ENCODE measurements at regions not wholly inside any gene's neighbourhood (a gene's known extent, or its start where the extent isn't known, plus 50 kb on each side); places are given as distances from the start of the nearest gene placed in this dataset.
"Not testable (repeated sequence)": the region's sequence is repeated elsewhere in the genome, so short reads cannot be mapped to it uniquely, and the experiment has no call there.

- TF ChIP-seq, protein P1, sequence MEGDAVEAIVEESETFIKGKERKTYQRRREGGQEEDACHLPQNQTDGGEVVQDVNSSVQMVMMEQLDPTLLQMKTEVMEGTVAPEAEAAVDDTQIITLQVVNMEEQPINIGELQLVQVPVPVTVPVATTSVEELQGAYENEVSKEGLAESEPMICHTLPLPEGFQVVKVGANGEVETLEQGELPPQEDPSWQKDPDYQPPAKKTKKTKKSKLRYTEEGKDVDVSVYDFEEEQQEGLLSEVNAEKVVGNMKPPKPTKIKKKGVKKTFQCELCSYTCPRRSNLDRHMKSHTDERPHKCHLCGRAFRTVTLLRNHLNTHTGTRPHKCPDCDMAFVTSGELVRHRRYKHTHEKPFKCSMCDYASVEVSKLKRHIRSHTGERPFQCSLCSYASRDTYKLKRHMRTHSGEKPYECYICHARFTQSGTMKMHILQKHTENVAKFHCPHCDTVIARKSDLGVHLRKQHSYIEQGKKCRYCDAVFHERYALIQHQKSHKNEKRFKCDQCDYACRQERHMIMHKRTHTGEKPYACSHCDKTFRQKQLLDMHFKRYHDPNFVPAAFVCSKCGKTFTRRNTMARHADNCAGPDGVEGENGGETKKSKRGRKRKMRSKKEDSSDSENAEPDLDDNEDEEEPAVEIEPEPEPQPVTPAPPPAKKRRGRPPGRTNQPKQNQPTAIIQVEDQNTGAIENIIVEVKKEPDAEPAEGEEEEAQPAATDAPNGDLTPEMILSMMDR (IDR thresholded peaks at IDR 0.05; ENCODE audit: insufficient read depth, low read length, poor library complexity, severe bottlenecking) = no peak
- DNase-seq (ENCODE audit: extremely low read depth, insufficient read length) = no peak
- no peaks in the 10 kb centered on the region for H3K27me3 ChIP-seq (replicated peaks; ENCODE audit: control insufficient read depth, insufficient read depth, low read length)
- no peak overlapping the region for H3K4me3 ChIP-seq (replicated peaks; ENCODE audit: low read depth, low read length)
- no peaks in the 10 kb centered on the region for H3K36me3 ChIP-seq (ENCODE audit: control insufficient read depth, insufficient read depth, low read length)
Observed at GRCh38 chr1:200294241-200294640, 115.6 kb downstream of the ZNF281 start.

- TF ChIP-seq, protein P1 (IDR thresholded peaks at IDR 0.05; ENCODE audit: insufficient read depth, low read length, poor library complexity, severe bottlenecking) = no peak
- no peaks in the 10 kb centered on the region for H3K36me3 ChIP-seq (ENCODE audit: control insufficient read depth, insufficient read depth, low read length)
Observed at GRCh38 chr1:200292699-200293098, 117.1 kb downstream of the ZNF281 start.

GRCh38 chr1:200291106-200291505, 118.7 kb downstream of the ZNF281 start:
- Histone ChIP-seq H3K4me3 (replicated peaks; ENCODE audit: low read depth, low read length) (no peak overlapping the region), H3K27me3 (replicated peaks; ENCODE audit: control insufficient read depth, insufficient read depth, low read length) (no peaks in the 10 kb centered on the region), H3K36me3 (ENCODE audit: control insufficient read depth, insufficient read depth, low read length) (no peaks in the 10 kb centered on the region)
- DNase-seq (ENCODE audit: extremely low read depth, insufficient read length) = no peak
- TF ChIP-seq, protein P1 (IDR thresholded peaks at IDR 0.05; ENCODE audit: insufficient read depth, low read length, poor library complexity, severe bottlenecking) = no peak

More at GRCh38 chr1:200292699-200293098, 117.1 kb downstream of the ZNF281 start:
- Histone ChIP-seq H3K27me3 (replicated peaks; ENCODE audit: control insufficient read depth, insufficient read depth, low read length) (no peaks in the 10 kb centered on the region), H3K4me3 (replicated peaks; ENCODE audit: low read depth, low read length) (no peak overlapping the region)
- no peak for DNase-seq (ENCODE audit: extremely low read depth, insufficient read length)

GRCh38 chr1:200290010-200290685, 119.7 kb downstream of the ZNF281 start:
- Histone ChIP-seq H3K36me3 (ENCODE audit: control insufficient read depth, insufficient read depth, low read length) (no peaks in the 10 kb centered on the region), H3K27me3 (replicated peaks; ENCODE audit: control insufficient read depth, insufficient read depth, low read length) (no peaks in the 10 kb centered on the region), H3K4me3 (replicated peaks; ENCODE audit: low read depth, low read length) (no peak overlapping the region)
- TF ChIP-seq, protein P1 (IDR thresholded peaks at IDR 0.05; ENCODE audit: insufficient read depth, low read length, poor library complexity, severe bottlenecking) = no peak
- no peak for DNase-seq (ENCODE audit: extremely low read depth, insufficient read length)

GRCh38 chr1:200288226-200288625, 121.6 kb downstream of the ZNF281 start:
- Histone ChIP-seq H3K36me3 (ENCODE audit: control insufficient read depth, insufficient read depth, low read length) (no peaks in the 10 kb centered on the region), H3K4me3 (replicated peaks; ENCODE audit: low read depth, low read length) (no peak overlapping the region), H3K27me3 (replicated peaks; ENCODE audit: control insufficient read depth, insufficient read depth, low read length) (no peaks in the 10 kb centered on the region)
- no peak for DNase-seq (ENCODE audit: extremely low read depth, insufficient read length)
- TF ChIP-seq, protein P1 (IDR thresholded peaks at IDR 0.05; ENCODE audit: insufficient read depth, low read length, poor library complexity, severe bottlenecking) = no peak

DNA sequence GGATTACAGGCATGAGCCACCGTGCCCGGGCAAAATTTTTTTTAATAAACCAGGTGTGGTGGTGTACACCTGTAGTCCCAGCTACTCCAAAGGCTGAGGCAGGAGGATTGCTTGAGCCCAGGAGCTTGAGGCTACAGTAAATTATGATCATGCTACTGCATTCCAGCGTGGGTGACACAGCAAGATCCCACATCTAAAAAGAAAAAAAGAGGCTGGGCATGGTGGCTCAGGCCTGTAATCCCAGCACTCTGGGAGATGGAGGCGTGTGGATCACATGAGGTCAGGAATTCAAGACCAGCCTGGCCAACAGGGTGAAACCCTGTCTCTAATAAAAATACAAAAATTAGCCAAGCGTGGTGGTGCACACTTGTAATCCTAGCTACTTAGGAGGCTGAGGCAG, 125.6 kb downstream of the ZNF281 start:
- H3K4me3 ChIP-seq (replicated peaks; ENCODE audit: low read depth, low read length); DNase-seq (ENCODE audit: extremely low read depth, insufficient read length); H3K36me3 ChIP-seq (ENCODE audit: control insufficient read depth, insufficient read depth, low read length); H3K27me3 ChIP-seq (replicated peaks; ENCODE audit: control insufficient read depth, insufficient read depth, low read length): not testable (repeated sequence)
